HEK293 (cell line): ENCODE measurements at regions not wholly inside any gene's neighbourhood (a gene's known extent, or its start where the extent isn't known, plus 50 kb on each side); places are given as distances from the start of the nearest gene placed in this dataset.

Experiments
- CTCF ChIA-PET: fragments of 350-600 bp; formaldehyde crosslinking; extraction: SDS; loops from one replicate; lab custom pipeline; 2021; ENCODE audit warnings: antibody characterized with exemption; lab: Yijun Ruan, JAX
- POLR2A ChIA-PET: fragments of 300-600 bp; formaldehyde crosslinking; extraction: SDS; loops from one replicate; lab custom pipeline; 2020; ENCODE audit warnings: antibody characterized with exemption, inconsistent platforms; lab: Yijun Ruan, JAX
- H3K27ac ChIP-seq: fragments of 200-500 bp; sonication (Bioruptor generic); 2 replicates; pipeline ENCODE4 v1.5.1; 2014; ENCODE audit warnings: low read depth, low read length, control low read depth, inconsistent platforms; ENCODE audit errors: extremely low read depth
- H3K36me3 ChIP-seq, 2 experiments: fragments of 200-500 bp in 1 of 2; sonication (Bioruptor generic) in 1 of 2; 1 replicate in 1 of 2; 2 replicates in 1 of 2; pipeline ENCODE4 v1.5.1; 2014 to 2017; ENCODE audit warnings: inconsistent platforms in 2 of 2, low read length in 2 of 2; ENCODE audit not compliant: control insufficient read depth in 2 of 2, insufficient read depth in 1 of 2
- H3K4me1 ChIP-seq: fragments of 200-500 bp; sonication (Bioruptor generic); 2 replicates; pipeline ENCODE4 v1.5.1; 2014; ENCODE audit warnings: mild to moderate bottlenecking, low read length, inconsistent platforms; ENCODE audit not compliant: control insufficient read depth, insufficient read depth
- H3K4me3 ChIP-seq: 2 replicates; pipeline ENCODE4 v1.5.1; 2011; ENCODE audit warnings: low read depth, mild to moderate bottlenecking, control low read depth, low read length, moderate library complexity
- H3K9me3 ChIP-seq: fragments of 200-500 bp; sonication (Bioruptor generic); 2 replicates; pipeline ENCODE4 v1.5.1; 2014; ENCODE audit warnings: low read depth, low read length, inconsistent platforms; ENCODE audit not compliant: control insufficient read depth, insufficient read depth
- KLF7 ChIP-seq: fragments of 450-650 bp; formaldehyde crosslinking; IDR thresholded peaks from 2 replicates; pipeline ENCODE4 v1.5.1; 2016; ENCODE audit warnings: missing biosample characterization, missing genetic modification characterization, borderline replicate concordance
- ZNF140 ChIP-seq: fragments of 450-650 bp; formaldehyde crosslinking; IDR thresholded peaks from 2 replicates; pipeline ENCODE4 v1.5.1; 2016; ENCODE audit warnings: missing biosample characterization, missing genetic modification characterization
- ZNF223 ChIP-seq: fragments of 450-650 bp; formaldehyde crosslinking; IDR thresholded peaks from 2 replicates; pipeline ENCODE4 v1.5.1; 2016; ENCODE audit warnings: missing biosample characterization, missing genetic modification characterization
- ZNF664 ChIP-seq: fragments of 450-650 bp; formaldehyde crosslinking; IDR thresholded peaks from 2 replicates; pipeline ENCODE4 v1.5.1; 2016; ENCODE audit warnings: missing biosample characterization, missing genetic modification characterization
- ZNF670 ChIP-seq: fragments of 450-650 bp; formaldehyde crosslinking; IDR thresholded peaks from 2 replicates; pipeline ENCODE4 v1.5.1; 2016; ENCODE audit warnings: missing biosample characterization, missing genetic modification characterization, low read depth
- ZSCAN4 ChIP-seq: fragments of 450-650 bp; formaldehyde crosslinking; IDR thresholded peaks from 2 replicates; pipeline ENCODE4 v1.5.1; 2017; ENCODE audit warnings: missing biosample characterization, missing genetic modification characterization

GRCh38 chr15:23497710-23498111, 50.7 kb upstream of the GOLGA6L2 start:
- no peaks in the 10 kb centered on the region for H3K4me1 ChIP-seq
- TF ChIP-seq ZNF140 (tag by site-specific recombination): no peak
- TF ChIP-seq ZNF664 (tag by site-specific recombination): no peak
- TF ChIP-seq ZNF223: no peak
- TF ChIP-seq ZSCAN4: no peak
- TF ChIP-seq ZNF670: no peak
- TF ChIP-seq KLF7: no peak
- TF ChIP-seq, all 188 proteins: peak for 0
- Histone ChIP-seq H3K9me3 (no peaks in the 10 kb centered on the region), H3K36me3 (no peaks in the 10 kb centered on the region), H3K27ac (no peak overlapping the region), H3K4me3 (no peak overlapping the region)
- ChIA-PET POLR2A (no interaction called here), CTCF (interaction anchor here (0.6 to 2.7 kb wide), 6 partner anchors 9 to 132 kb away, joined by 3 to 12 read pairs (median 4); no protein-coding TSS in a partner anchor)
